ENCODE measurements at regions not wholly inside any gene's neighbourhood (a gene's known extent, or its start where the extent isn't known, plus 50 kb on each side); places are given as distances from the start of the nearest gene placed in this dataset.

- Histone ChIP-seq H3K4me3 (ENCODE audit: low read depth, low read length) (no peak overlapping the region), H3K36me3 (ENCODE audit: control insufficient read depth, insufficient read depth, low read length) (no peaks in the 10 kb centered on the region), H3K27me3 (ENCODE audit: control insufficient read depth, insufficient read depth, low read length) (no peaks in the 10 kb centered on the region)
- POLR2A ChIA-PET: no interaction called here
- CTCF ChIA-PET: interaction anchor here (0.7 kb wide), 1 partner anchor 13 kb away, joined by 3 read pairs; no protein-coding TSS in a partner anchor
- no peak for DNase-seq (ENCODE audit: low read depth)
- no peak for TF ChIP-seq CTCF (IDR thresholded peaks at IDR 0.05; ENCODE audit: insufficient read depth, low read depth, low read length)
Measured at GRCh38 chr1:95340061-95340460, 106.1 kb downstream of the RWDD3 start.

GRCh38 chr1:95352767-95353166, 118.8 kb downstream of the RWDD3 start:
- TF ChIP-seq CTCF (IDR thresholded peaks at IDR 0.05; ENCODE audit: insufficient read depth, low read depth, low read length): no peak
- H3K27me3 ChIP-seq (ENCODE audit: control insufficient read depth, insufficient read depth, low read length): no peaks in the 10 kb centered on the region
- ChIA-PET CTCF (interaction anchor here (0.8 to 1.0 kb wide), 2 partner anchors 11 to 13 kb away, joined by 3 read pairs; no protein-coding TSS in a partner anchor), POLR2A (no interaction called here)
- H3K4me3 ChIP-seq (ENCODE audit: low read depth, low read length): no peak overlapping the region
- H3K36me3 ChIP-seq (ENCODE audit: control insufficient read depth, insufficient read depth, low read length): no peaks in the 10 kb centered on the region
- DNase-seq (ENCODE audit: low read depth): no peak

GRCh38 chr1:95353194-95353593, 119.2 kb downstream of the RWDD3 start:
- Histone ChIP-seq H3K27me3 (ENCODE audit: control insufficient read depth, insufficient read depth, low read length) (no peaks in the 10 kb centered on the region), H3K4me3 (ENCODE audit: low read depth, low read length) (no peak overlapping the region), H3K36me3 (ENCODE audit: control insufficient read depth, insufficient read depth, low read length) (no peaks in the 10 kb centered on the region)
- CTCF ChIA-PET: interaction anchor here (1.0 kb wide), 1 partner anchor 13 kb away, joined by 3 read pairs; no protein-coding TSS in a partner anchor
- no peak for DNase-seq (ENCODE audit: low read depth)
- no peak for TF ChIP-seq CTCF (IDR thresholded peaks at IDR 0.05; ENCODE audit: insufficient read depth, low read depth, low read length)
- POLR2A ChIA-PET: no interaction called here

- Histone ChIP-seq H3K36me3 (ENCODE audit: control insufficient read depth, insufficient read depth, low read length) (no peaks in the 10 kb centered on the region), H3K27me3 (ENCODE audit: control insufficient read depth, insufficient read depth, low read length) (no peaks in the 10 kb centered on the region), H3K4me3 (ENCODE audit: low read depth, low read length) (no peak overlapping the region)
- ChIA-PET POLR2A (no interaction called here), CTCF (no interaction called here)
- no peak for TF ChIP-seq CTCF (IDR thresholded peaks at IDR 0.05; ENCODE audit: insufficient read depth, low read depth, low read length)
- no peak for DNase-seq (ENCODE audit: low read depth)
Measured at GRCh38 chr1:95364546-95364945, 130.5 kb downstream of the RWDD3 start.

- no peak for DNase-seq (ENCODE audit: low read depth)
- POLR2A ChIA-PET: no interaction called here
Measured at GRCh38 chr1:95366498-95366897, 132.5 kb downstream of the RWDD3 start.

More at GRCh38 chr1:95366498-95366897, 132.5 kb downstream of the RWDD3 start:
- CTCF ChIA-PET: no interaction called here
- Histone ChIP-seq H3K36me3 (ENCODE audit: control insufficient read depth, insufficient read depth, low read length) (no peaks in the 10 kb centered on the region), H3K27me3 (ENCODE audit: control insufficient read depth, insufficient read depth, low read length) (no peaks in the 10 kb centered on the region), H3K4me3 (ENCODE audit: low read depth, low read length) (no peak overlapping the region)
- TF ChIP-seq CTCF (IDR thresholded peaks at IDR 0.05; ENCODE audit: insufficient read depth, low read depth, low read length): no peak

Data from BJ (cell line).